ENCODE measurements at regions not wholly inside any gene's neighbourhood (a gene's known extent, or its start where the extent isn't known, plus 50 kb on each side); places are given as distances from the start of the nearest gene placed in this dataset.

GRCh38 chr1:234683861-234684632 is 74.1 kb upstream of the IRF2BP2 start:
- no peaks in the 10 kb centered on the region for H3K27me3 ChIP-seq (replicated peaks; ENCODE audit: control insufficient read depth, insufficient read depth, low read length)
- DNase-seq (ENCODE audit: extremely low read depth, insufficient read length) = no peak
- H3K36me3 ChIP-seq (ENCODE audit: control insufficient read depth, insufficient read depth, low read length) = no peaks in the 10 kb centered on the region
- TF ChIP-seq CTCF (IDR thresholded peaks at IDR 0.05; ENCODE audit: insufficient read depth, low read length, poor library complexity, severe bottlenecking) = no peak
- H3K4me3 ChIP-seq (replicated peaks; ENCODE audit: low read depth, low read length) = no peak overlapping the region

- Histone ChIP-seq H3K27me3 (replicated peaks; ENCODE audit: control insufficient read depth, insufficient read depth, low read length) (no peaks in the 10 kb centered on the region), H3K4me3 (replicated peaks; ENCODE audit: low read depth, low read length) (no peak overlapping the region), H3K36me3 (ENCODE audit: control insufficient read depth, insufficient read depth, low read length) (no peaks in the 10 kb centered on the region)
- TF ChIP-seq CTCF (IDR thresholded peaks at IDR 0.05; ENCODE audit: insufficient read depth, low read length, poor library complexity, severe bottlenecking) = no peak
- DNase-seq (ENCODE audit: extremely low read depth, insufficient read length) = no peak
These were observed 73.3 kb upstream of the IRF2BP2 start for GRCh38 chr1:234683127-234683860.

GRCh38 chr1:234681990-234682389 is 72.0 kb upstream of the IRF2BP2 start:
- no peak overlapping the region for H3K4me3 ChIP-seq (replicated peaks; ENCODE audit: low read depth, low read length)
- no peak for DNase-seq (ENCODE audit: extremely low read depth, insufficient read length)
- TF ChIP-seq CTCF (IDR thresholded peaks at IDR 0.05; ENCODE audit: insufficient read depth, low read length, poor library complexity, severe bottlenecking) = no peak
- H3K27me3 ChIP-seq (replicated peaks; ENCODE audit: control insufficient read depth, insufficient read depth, low read length) = no peaks in the 10 kb centered on the region
- H3K36me3 ChIP-seq (ENCODE audit: control insufficient read depth, insufficient read depth, low read length) = no peaks in the 10 kb centered on the region

- Histone ChIP-seq H3K4me3 (replicated peaks; ENCODE audit: low read depth, low read length) (no peak overlapping the region), H3K36me3 (ENCODE audit: control insufficient read depth, insufficient read depth, low read length) (no peaks in the 10 kb centered on the region), H3K27me3 (replicated peaks; ENCODE audit: control insufficient read depth, insufficient read depth, low read length) (no peaks in the 10 kb centered on the region)
- TF ChIP-seq CTCF (IDR thresholded peaks at IDR 0.05; ENCODE audit: insufficient read depth, low read length, poor library complexity, severe bottlenecking) = no peak
- DNase-seq (ENCODE audit: extremely low read depth, insufficient read length) = no peak
These were observed 71.1 kb upstream of the IRF2BP2 start for GRCh38 chr1:234681065-234681464.

GRCh38 chr1:234680331-234680904 is 70.4 kb upstream of the IRF2BP2 start:
- no peak for DNase-seq (ENCODE audit: extremely low read depth, insufficient read length)
- no peaks in the 10 kb centered on the region for H3K27me3 ChIP-seq (replicated peaks; ENCODE audit: control insufficient read depth, insufficient read depth, low read length)
- H3K4me3 ChIP-seq (replicated peaks; ENCODE audit: low read depth, low read length) = no peak overlapping the region
- no peak for TF ChIP-seq CTCF (IDR thresholded peaks at IDR 0.05; ENCODE audit: insufficient read depth, low read length, poor library complexity, severe bottlenecking)
- no peaks in the 10 kb centered on the region for H3K36me3 ChIP-seq (ENCODE audit: control insufficient read depth, insufficient read depth, low read length)

All from GM06990 (cell line).